Stimulated activated memory B cell treated with anti-CD40 and anti-IgM and Interleukin-4, amounts not matched to agents 10 μg/mL and 1 μg/mL and 100 μg/mL, for 72 hours (primary cell): ENCODE measurements at regions not wholly inside any gene's neighbourhood (a gene's known extent, or its start where the extent isn't known, plus 50 kb on each side); places are given as distances from the start of the nearest gene placed in this dataset.

Experiments used
- ATAC-seq: fragments of 150-1000 bp; cut with Tn5 transposase; 2 replicates; pipeline ENCODE4 v1.10.0; 2021
- H3K27ac Mint-ChIP-seq: one replicate; pipeline ENCODE4 v1.8.0; 2022; ENCODE audit warnings: mild to moderate bottlenecking, mixed read lengths
- H3K27me3 Mint-ChIP-seq: one replicate; pipeline ENCODE4 v1.8.0; 2022; ENCODE audit warnings: mixed read lengths
- H3K36me3 Mint-ChIP-seq: one replicate; pipeline ENCODE4 v1.8.0; 2022; ENCODE audit warnings: mixed read lengths
- H3K4me1 Mint-ChIP-seq: one replicate; pipeline ENCODE4 v1.8.0; 2022; ENCODE audit warnings: mixed read lengths
- H3K4me3 Mint-ChIP-seq: one replicate; pipeline ENCODE4 v1.8.0; 2022; ENCODE audit warnings: mild to moderate bottlenecking, moderate library complexity, mixed read lengths
- H3K9me3 Mint-ChIP-seq: one replicate; pipeline ENCODE4 v1.8.0; 2022; ENCODE audit warnings: mixed read lengths

- no peak overlapping the region for H3K4me3 Mint-ChIP-seq
- peaks cover 10% of the 10 kb centered on the region for H3K4me1 Mint-ChIP-seq
- H3K36me3 Mint-ChIP-seq: peaks cover 4% of the 10 kb centered on the region
- H3K9me3 Mint-ChIP-seq: no peaks in the 10 kb centered on the region
- peaks cover 26% of the 10 kb centered on the region for H3K27me3 Mint-ChIP-seq
- H3K27ac Mint-ChIP-seq: peak overlapping the region; percentile 50
- ATAC-seq: no peak
Observed at GRCh38 chr10:118394301-118395200, 52.4 kb upstream of the FAM204A start.

GRCh38 chr10:118392761-118393160, 50.6 kb upstream of the FAM204A start:
- peaks cover 31% of the 10 kb centered on the region for H3K27me3 Mint-ChIP-seq
- peaks cover 10% of the 10 kb centered on the region for H3K4me1 Mint-ChIP-seq
- no peak overlapping the region for H3K4me3 Mint-ChIP-seq
- peaks cover 4% of the 10 kb centered on the region for H3K36me3 Mint-ChIP-seq
- H3K9me3 Mint-ChIP-seq: peaks cover under 1% of the 10 kb centered on the region
- H3K27ac Mint-ChIP-seq: no peak overlapping the region
- ATAC-seq: no peak
